ENCODE measurements at regions not wholly inside any gene's neighbourhood (a gene's known extent, or its start where the extent isn't known, plus 50 kb on each side); places are given as distances from the start of the nearest gene placed in this dataset.

DNA sequence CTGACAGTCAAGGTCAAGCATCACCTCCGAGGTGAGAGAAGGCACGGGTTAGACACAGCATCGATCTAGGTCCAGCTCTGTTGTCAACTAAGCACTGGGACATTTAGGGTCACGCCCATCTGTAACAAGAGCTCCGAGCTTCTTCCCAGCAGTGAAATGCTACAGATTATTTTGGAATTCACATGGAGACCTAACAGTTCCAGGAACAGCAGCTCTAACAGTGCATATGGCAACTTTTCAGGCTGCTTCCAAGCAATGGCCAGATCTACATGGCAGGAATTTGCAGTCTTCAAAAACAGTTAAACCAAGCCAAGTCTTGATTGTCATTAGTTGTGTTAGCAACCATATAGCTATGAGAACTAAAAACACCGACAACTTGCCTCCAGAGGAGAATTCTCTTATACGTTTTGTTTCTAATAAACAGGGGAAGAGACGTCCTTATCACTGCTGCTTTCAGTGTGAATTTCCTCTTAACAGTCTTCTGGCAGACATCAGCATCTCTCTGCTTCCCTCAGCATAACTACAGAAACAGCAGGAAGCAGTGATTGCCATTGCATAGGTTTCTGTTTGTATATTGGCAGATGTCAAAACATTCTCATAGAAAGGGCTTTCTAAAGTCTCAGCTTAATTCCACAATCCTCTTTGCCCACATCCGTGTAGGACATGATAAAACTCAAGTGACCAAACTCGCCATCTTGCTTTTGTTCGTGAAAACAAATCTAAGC, 242.1 kb upstream of the DAPK1 start:
- Mint-ChIP-seq H3K27ac (no peak overlapping the region), H3K9me3 (peaks cover 6% of the 10 kb centered on the region), H3K27me3 (peaks cover 7% of the 10 kb centered on the region), H3K4me3 (no peak overlapping the region), H3K4me1 (ENCODE audit: unreplicated experiment) (peaks cover 32% of the 10 kb centered on the region), H3K36me3 (no peaks in the 10 kb centered on the region)
- TF ChIP-seq, protein P1, sequence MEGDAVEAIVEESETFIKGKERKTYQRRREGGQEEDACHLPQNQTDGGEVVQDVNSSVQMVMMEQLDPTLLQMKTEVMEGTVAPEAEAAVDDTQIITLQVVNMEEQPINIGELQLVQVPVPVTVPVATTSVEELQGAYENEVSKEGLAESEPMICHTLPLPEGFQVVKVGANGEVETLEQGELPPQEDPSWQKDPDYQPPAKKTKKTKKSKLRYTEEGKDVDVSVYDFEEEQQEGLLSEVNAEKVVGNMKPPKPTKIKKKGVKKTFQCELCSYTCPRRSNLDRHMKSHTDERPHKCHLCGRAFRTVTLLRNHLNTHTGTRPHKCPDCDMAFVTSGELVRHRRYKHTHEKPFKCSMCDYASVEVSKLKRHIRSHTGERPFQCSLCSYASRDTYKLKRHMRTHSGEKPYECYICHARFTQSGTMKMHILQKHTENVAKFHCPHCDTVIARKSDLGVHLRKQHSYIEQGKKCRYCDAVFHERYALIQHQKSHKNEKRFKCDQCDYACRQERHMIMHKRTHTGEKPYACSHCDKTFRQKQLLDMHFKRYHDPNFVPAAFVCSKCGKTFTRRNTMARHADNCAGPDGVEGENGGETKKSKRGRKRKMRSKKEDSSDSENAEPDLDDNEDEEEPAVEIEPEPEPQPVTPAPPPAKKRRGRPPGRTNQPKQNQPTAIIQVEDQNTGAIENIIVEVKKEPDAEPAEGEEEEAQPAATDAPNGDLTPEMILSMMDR (conservative IDR thresholded peaks at IDR 0.05) = no peak
- DNase-seq (ENCODE audit: extremely low spot score, unreplicated experiment) = no peak

GRCh38 chr9:87256973-87257372, 240.7 kb upstream of the DAPK1 start:
- Mint-ChIP-seq H3K36me3 (no peaks in the 10 kb centered on the region), H3K4me3 (no peak overlapping the region), H3K27me3 (peaks cover 7% of the 10 kb centered on the region), H3K9me3 (peaks cover 6% of the 10 kb centered on the region), H3K27ac (no peak overlapping the region), H3K4me1 (ENCODE audit: unreplicated experiment) (peaks cover 32% of the 10 kb centered on the region)
- DNase-seq (ENCODE audit: extremely low spot score, unreplicated experiment) = no peak
- TF ChIP-seq, protein P1 (conservative IDR thresholded peaks at IDR 0.05) = no peak

DNA sequence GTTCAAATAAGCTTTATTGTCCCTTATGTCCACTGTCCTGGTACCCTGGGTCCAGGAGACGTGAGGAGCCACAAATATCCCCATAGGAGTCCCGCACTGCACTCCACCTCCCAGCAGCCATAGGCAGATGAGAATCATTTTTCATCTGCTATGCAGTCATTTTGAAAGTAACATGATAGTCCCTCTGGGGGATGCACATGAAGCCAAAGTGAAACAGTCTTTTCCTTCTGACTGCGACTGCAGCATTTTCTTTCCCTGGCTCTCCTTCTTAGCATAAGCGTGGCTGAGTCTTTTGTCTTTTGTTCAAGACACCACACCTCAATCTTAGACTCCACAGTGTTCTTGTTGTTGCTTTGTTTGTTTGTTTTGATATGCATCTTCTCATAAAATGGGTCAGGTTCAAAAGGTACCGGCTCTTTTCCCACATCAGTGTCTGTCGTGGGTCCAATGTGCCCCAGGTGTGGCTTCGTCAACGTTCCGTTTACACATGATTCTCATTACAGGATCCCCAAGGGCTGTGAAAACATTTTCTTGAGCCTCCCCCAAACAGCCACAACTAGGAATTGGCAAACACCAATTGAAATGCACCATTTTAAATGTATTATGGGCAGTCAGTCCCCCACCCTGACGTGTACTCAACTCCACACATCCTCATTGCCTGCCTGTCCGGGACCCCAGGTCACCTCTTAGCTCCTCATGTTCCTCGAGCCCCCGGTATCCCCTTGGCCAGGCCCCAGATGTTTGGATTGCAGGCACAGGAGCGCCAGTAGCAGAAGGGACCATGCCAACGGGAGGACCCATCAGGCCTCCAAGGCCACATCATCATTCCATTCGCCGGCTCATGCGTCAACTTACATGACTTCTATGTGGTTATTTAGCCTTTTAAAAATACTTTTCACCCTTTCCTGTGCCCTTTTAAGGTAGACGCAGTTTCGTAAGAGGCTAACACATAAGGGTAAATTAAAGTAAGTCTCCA, 237.8 kb upstream of the DAPK1 start:
- Mint-ChIP-seq H3K27ac (peak overlapping the region; percentile 55), H3K9me3 (peaks cover 6% of the 10 kb centered on the region), H3K36me3 (peaks cover 3% of the 10 kb centered on the region), H3K27me3 (peaks cover 3% of the 10 kb centered on the region), H3K4me3 (peak overlapping the region; percentile 4), H3K4me1 (ENCODE audit: unreplicated experiment) (peaks cover 32% of the 10 kb centered on the region)
- TF ChIP-seq, protein P1 (conservative IDR thresholded peaks at IDR 0.05) = no peak
- DNase-seq (ENCODE audit: extremely low spot score, unreplicated experiment) = no peak

- H3K4me1 Mint-ChIP-seq (ENCODE audit: unreplicated experiment) = peaks cover 11% of the 10 kb centered on the region
- no peaks in the 10 kb centered on the region for H3K27me3 Mint-ChIP-seq
- no peak overlapping the region for H3K4me3 Mint-ChIP-seq
- peaks cover 3% of the 10 kb centered on the region for H3K36me3 Mint-ChIP-seq
- peaks cover 6% of the 10 kb centered on the region for H3K9me3 Mint-ChIP-seq
- no peak overlapping the region for H3K27ac Mint-ChIP-seq
- no peak for DNase-seq (ENCODE audit: extremely low spot score, unreplicated experiment)
- TF ChIP-seq, protein P1 (conservative IDR thresholded peaks at IDR 0.05) = no peak
These were observed 234.4 kb upstream of the DAPK1 start for GRCh38 chr9:87263291-87263690.

DNA sequence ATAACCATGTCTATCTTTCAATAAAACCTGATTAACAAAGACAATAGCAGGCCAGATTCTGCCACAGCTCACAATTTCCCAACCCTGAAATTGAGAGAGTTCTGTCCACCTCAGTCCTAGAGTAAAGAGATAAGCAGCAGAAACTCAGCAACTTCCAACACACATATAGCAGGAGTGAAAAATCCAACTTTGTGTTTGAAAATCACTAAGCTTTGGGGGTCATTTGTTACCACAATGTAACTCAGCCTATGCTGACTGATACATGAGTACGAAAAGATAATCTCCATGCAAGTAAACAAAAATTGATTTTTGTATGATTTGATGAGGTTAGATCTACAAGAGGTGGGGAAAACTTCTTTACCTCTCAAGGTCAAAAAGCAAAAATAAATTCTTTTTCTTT, 231.0 kb upstream of the DAPK1 start:
- peaks cover 3% of the 10 kb centered on the region for H3K36me3 Mint-ChIP-seq
- no peaks in the 10 kb centered on the region for H3K27me3 Mint-ChIP-seq
- no peak for DNase-seq (ENCODE audit: extremely low spot score, unreplicated experiment)
- no peak overlapping the region for H3K4me3 Mint-ChIP-seq
- H3K4me1 Mint-ChIP-seq (ENCODE audit: unreplicated experiment) = peaks cover 25% of the 10 kb centered on the region
- no peak overlapping the region for H3K27ac Mint-ChIP-seq
- TF ChIP-seq, protein P1 (conservative IDR thresholded peaks at IDR 0.05) = no peak
- H3K9me3 Mint-ChIP-seq = peaks cover 6% of the 10 kb centered on the region
